Astrocyte of the cerebellum (primary cell): ENCODE measurements at regions not wholly inside any gene's neighbourhood (a gene's known extent, or its start where the extent isn't known, plus 50 kb on each side); places are given as distances from the start of the nearest gene placed in this dataset.

Source experiments
- DNase-seq: peaks from one replicate; pipeline ENCODE4 v3.0.0-alpha.2; 2011; ENCODE audit warnings: low read depth
- H3K4me3 ChIP-seq: 2 replicates; pipeline ENCODE4 v1.5.1; 2011; ENCODE audit warnings: mild to moderate bottlenecking, low read depth, low read length, moderate library complexity
- CTCF ChIP-seq: IDR thresholded peaks from 2 replicates; pipeline ENCODE4 v1.5.1; 2012; ENCODE audit warnings: low read length, low read depth, moderate library complexity, mild to moderate bottlenecking; ENCODE audit errors: missing control alignments
- in situ Hi-C: cut with HindIII; loops from 2 replicates; pipeline ENCODE4 v1.10.0; 2017; ENCODE audit warnings: low sequenced_read_pairs

- no peak for DNase-seq
- no peak for TF ChIP-seq CTCF
- H3K4me3 ChIP-seq: no peak overlapping the region
- in situ Hi-C loops: no loop called here
These were observed 606.6 kb downstream of the ELAVL2 start for GRCh38 chr9:23219471-23219870.

GRCh38 chr9:23220171-23220570 lies 605.9 kb downstream of the ELAVL2 start:
- DNase-seq: no peak
- no peak overlapping the region for H3K4me3 ChIP-seq
- no peak for TF ChIP-seq CTCF
- in situ Hi-C loops: no loop called here

GRCh38 chr9:23220957-23221356 lies 605.1 kb downstream of the ELAVL2 start:
- in situ Hi-C loops: no loop called here
- no peak for TF ChIP-seq CTCF
- no peak for DNase-seq
- no peak overlapping the region for H3K4me3 ChIP-seq

GRCh38 chr9:23229890-23230317 lies 596.1 kb downstream of the ELAVL2 start:
- DNase-seq: no peak
- in situ Hi-C loops: no loop called here
- H3K4me3 ChIP-seq: no peak overlapping the region
- TF ChIP-seq CTCF: no peak

GRCh38 chr9:23232831-23233230 lies 593.2 kb downstream of the ELAVL2 start:
- no peak overlapping the region for H3K4me3 ChIP-seq
- DNase-seq: no peak
- in situ Hi-C loops: no loop called here
- no peak for TF ChIP-seq CTCF

- TF ChIP-seq CTCF: no peak
- DNase-seq: no peak
- H3K4me3 ChIP-seq: no peak overlapping the region
- in situ Hi-C loops: no loop called here
These were observed 582.5 kb downstream of the ELAVL2 start for GRCh38 chr9:23243523-23243922.

GRCh38 chr9:23245067-23245466 lies 581.0 kb downstream of the ELAVL2 start:
- TF ChIP-seq CTCF: no peak
- DNase-seq: no peak
- in situ Hi-C loops: no loop called here
- H3K4me3 ChIP-seq: no peak overlapping the region
